Peyer's patch (tissue), 4 donors: ENCODE measurements at regions not wholly inside any gene's neighbourhood (a gene's known extent, or its start where the extent isn't known, plus 50 kb on each side); places are given as distances from the start of the nearest gene placed in this dataset.

Experiments used
- DNase-seq, 3 donors: peaks; one replicate each; pipeline ENCODE4 v3.0.0-alpha.2; 2017 to 2019
- H3K27ac ChIP-seq, 4 donors: fragments of 200-600 bp; sonication (generic); one replicate each; pipeline ENCODE4 v1.5.1; 2016 to 2019
- H3K27me3 ChIP-seq, 2 donors: fragments of 200-600 bp; sonication (generic); one replicate each; pipeline ENCODE4 v1.5.1; 2019
- H3K36me3 ChIP-seq, 3 donors: fragments of 200-600 bp; sonication (generic); one replicate each; pipeline ENCODE4 v1.5.1; 2016 to 2019
- H3K4me1 ChIP-seq, 4 donors: fragments of 200-600 bp; sonication (generic); one replicate each; pipeline ENCODE4 v1.5.1; 2016 to 2019
- H3K4me3 ChIP-seq, 4 donors: fragments of 200-600 bp; sonication (generic); 1 replicate in 3 of 4; 2 replicates in 1 of 4; pipeline ENCODE4 v1.5.1; 2016 to 2019; ENCODE audit warnings: mild to moderate bottlenecking in 1 of 4
- H3K9me3 ChIP-seq, 4 donors: fragments of 200-600 bp; sonication (generic); one replicate each; pipeline ENCODE4 v1.5.1; 2016 to 2019; ENCODE audit warnings: mild to moderate bottlenecking in 1 of 4
- CTCF ChIP-seq, 6 experiments: fragments of 450-650 bp in 4 of 6; fragments of 200-600 bp in 2 of 6; sonication (generic) in 1 of 6; IDR thresholded peaks; one replicate each; pipeline ENCODE4 v1.5.1; 2017 to 2019; ENCODE audit warnings: antibody characterized with exemption in 6 of 6, mild to moderate bottlenecking in 3 of 6, moderate library complexity in 1 of 6
- POLR2A ChIP-seq, 2 donors: fragments of 450-650 bp; IDR thresholded peaks; one replicate each; pipeline ENCODE4 v1.5.1; 2017; ENCODE audit warnings: antibody characterized with exemption in 2 of 2, mild to moderate bottlenecking in 2 of 2, moderate library complexity in 2 of 2

GRCh38 chr1:106754957-106755356 lies 301.5 kb upstream of the PRMT6 start:
- H3K36me3 ChIP-seq, result no peaks in the 10 kb centered on the region
- no peaks in the 10 kb centered on the region for H3K27me3 ChIP-seq
- no peak overlapping the region for H3K27ac ChIP-seq
- H3K4me3 ChIP-seq, result no peak overlapping the region
- no peak for DNase-seq
- H3K4me1 ChIP-seq, result no peaks in the 10 kb centered on the region
- TF ChIP-seq CTCF (IDR thresholded peaks at IDR 0.05) (no peak), POLR2A (IDR thresholded peaks at IDR 0.05) (no peak)
- no peaks in the 10 kb centered on the region for H3K9me3 ChIP-seq

GRCh38 chr1:106755682-106756406 lies 300.6 kb upstream of the PRMT6 start:
- no peak overlapping the region for H3K27ac ChIP-seq
- TF ChIP-seq POLR2A (IDR thresholded peaks at IDR 0.05), result no peak
- TF ChIP-seq CTCF (IDR thresholded peaks at IDR 0.05), result no peak
- H3K27me3 ChIP-seq, result no peaks in the 10 kb centered on the region
- DNase-seq, result no peak
- no peaks in the 10 kb centered on the region for H3K9me3 ChIP-seq
- H3K36me3 ChIP-seq, result no peaks in the 10 kb centered on the region
- no peak overlapping the region for H3K4me3 ChIP-seq
- H3K4me1 ChIP-seq, result no peaks in the 10 kb centered on the region

- Histone ChIP-seq H3K36me3 (no peaks in the 10 kb centered on the region), H3K27ac (no peak overlapping the region), H3K27me3 (no peaks in the 10 kb centered on the region), H3K4me3 (no peak overlapping the region), H3K4me1 (no peaks in the 10 kb centered on the region), H3K9me3 (no peaks in the 10 kb centered on the region)
- no peak for DNase-seq
- TF ChIP-seq CTCF (IDR thresholded peaks at IDR 0.05) (no peak), POLR2A (IDR thresholded peaks at IDR 0.05) (no peak)
Observed at GRCh38 chr1:106756752-106757151, 299.7 kb upstream of the PRMT6 start.

- no peak for DNase-seq
- Histone ChIP-seq H3K4me1 (no peaks in the 10 kb centered on the region), H3K4me3 (no peak overlapping the region), H3K9me3 (no peaks in the 10 kb centered on the region), H3K27ac (no peak overlapping the region), H3K27me3 (no peaks in the 10 kb centered on the region), H3K36me3 (no peaks in the 10 kb centered on the region)
- TF ChIP-seq POLR2A (IDR thresholded peaks at IDR 0.05) (no peak), CTCF (IDR thresholded peaks at IDR 0.05) (no peak)
Observed at GRCh38 chr1:106768077-106768476, 288.4 kb upstream of the PRMT6 start.

- no peak overlapping the region for H3K4me3 ChIP-seq
- TF ChIP-seq POLR2A (IDR thresholded peaks at IDR 0.05) (no peak), CTCF (IDR thresholded peaks at IDR 0.05) (no peak)
- no peaks in the 10 kb centered on the region for H3K27me3 ChIP-seq
Observed at GRCh38 chr1:106768501-106768900, 288.0 kb upstream of the PRMT6 start.

More at GRCh38 chr1:106768501-106768900, 288.0 kb upstream of the PRMT6 start:
- DNase-seq, result no peak
- H3K4me1 ChIP-seq, result no peaks in the 10 kb centered on the region
- H3K9me3 ChIP-seq, result no peaks in the 10 kb centered on the region
- H3K27ac ChIP-seq, result no peak overlapping the region
- no peaks in the 10 kb centered on the region for H3K36me3 ChIP-seq
